Epidermal melanocyte (primary cell): ENCODE measurements at regions not wholly inside any gene's neighbourhood (a gene's known extent, or its start where the extent isn't known, plus 50 kb on each side); places are given as distances from the start of the nearest gene placed in this dataset.

Experiments
- DNase-seq: peaks from one replicate; pipeline ENCODE4 v3.0.0; 2011; ENCODE audit warnings: low spot score; ENCODE audit not compliant: insufficient read length

- no peak for DNase-seq
Observed at GRCh38 chr2:7992612-7993602, 688.9 kb upstream of the ID2 start.

- no peak for DNase-seq
Observed at GRCh38 chr2:7994397-7994951, 687.4 kb upstream of the ID2 start.

GRCh38 chr2:7997279-7997678 lies 684.6 kb upstream of the ID2 start:
- no peak for DNase-seq

GRCh38 chr2:7999683-8000476 lies 682.0 kb upstream of the ID2 start:
- no peak for DNase-seq

GRCh38 chr2:8000870-8001269 lies 681.0 kb upstream of the ID2 start:
- no peak for DNase-seq

GRCh38 chr2:8002765-8003393 lies 679.0 kb upstream of the ID2 start:
- no peak for DNase-seq

- DNase-seq, result peak; percentile 53
Observed at GRCh38 chr2:8003462-8004075, 678.3 kb upstream of the ID2 start.

- no peak for DNase-seq
Observed at GRCh38 chr2:8004250-8004681, 677.6 kb upstream of the ID2 start.

GRCh38 chr2:8006181-8006580 lies 675.7 kb upstream of the ID2 start:
- no peak for DNase-seq

GRCh38 chr2:8006626-8007025 lies 675.2 kb upstream of the ID2 start:
- no peak for DNase-seq

GRCh38 chr2:8009010-8009597 lies 672.8 kb upstream of the ID2 start:
- no peak for DNase-seq

GRCh38 chr2:8015848-8016600 lies 665.8 kb upstream of the ID2 start:
- DNase-seq, result no peak

GRCh38 chr2:8016688-8017087 lies 665.2 kb upstream of the ID2 start:
- DNase-seq, result no peak

GRCh38 chr2:8018956-8019355 lies 662.9 kb upstream of the ID2 start:
- DNase-seq, result no peak

GRCh38 chr2:8019934-8020333 lies 661.9 kb upstream of the ID2 start:
- DNase-seq, result no peak

GRCh38 chr2:8021921-8022320 lies 659.9 kb upstream of the ID2 start:
- no peak for DNase-seq

- DNase-seq, result no peak
Observed at GRCh38 chr2:8022908-8023640, 658.8 kb upstream of the ID2 start.

GRCh38 chr2:8024506-8024905 lies 657.4 kb upstream of the ID2 start:
- DNase-seq, result no peak

GRCh38 chr2:8026381-8026780 lies 655.5 kb upstream of the ID2 start:
- DNase-seq, result no peak
